GM12878 (cell line): ENCODE measurements at regions not wholly inside any gene's neighbourhood (a gene's known extent, or its start where the extent isn't known, plus 50 kb on each side); places are given as distances from the start of the nearest gene placed in this dataset.

Source experiments
- ATAC-seq: fragments of 200-7000 bp; cut with Tn5 transposase; 3 replicates; pipeline ENCODE4 v1.9.1; 2020; ENCODE audit warnings: mild to moderate bottlenecking, moderate library complexity
- BruUV-seq: library from RNA; stranded (reverse); fragments of 400-500 nt; replicated peaks from 2 replicates; lab custom pipeline; 2021; lab: Mats Ljungman, UMichigan
- CTCF ChIA-PET: fragments of 300-600 bp; sonication (Branson Sonifier 250); formaldehyde crosslinking; extraction: SDS; loops from one replicate; lab custom pipeline; 2021; ENCODE audit warnings: inconsistent platforms; lab: Yijun Ruan, JAX
- POLR2A ChIA-PET: fragments of 350-600 bp; formaldehyde crosslinking; extraction: SDS; loops from one replicate; lab custom pipeline; 2021; ENCODE audit warnings: inconsistent platforms; lab: Charles Lee
- RAD21 ChIA-PET: fragments of 300-600 bp; sonication (Branson Sonifier 250); formaldehyde crosslinking; loops from one replicate; lab custom pipeline; 2023; ENCODE audit warnings: antibody characterized with exemption; ENCODE audit not compliant: unreplicated experiment; lab: Charles Lee
- SMC1A ChIA-PET: fragments of 300-600 bp; sonication (Branson Sonifier 250); formaldehyde crosslinking; loops from one replicate; lab custom pipeline; 2023; ENCODE audit not compliant: unreplicated experiment, uncharacterized antibody; lab: Charles Lee
- DNase-seq: peaks from one replicate; pipeline ENCODE4 v3.0.0-alpha.2; 2011; ENCODE audit warnings: low read depth, low spot score
- FAIRE-seq: peaks from 3 replicates; lab custom pipeline; 2011; peaks lifted over from hg19 to GRCh38; lab: Jason Lieb, UNC
- H2AFZ ChIP-seq: 2 replicates; pipeline ENCODE4 v1.6.0; 2011; ENCODE audit warnings: low read depth, low read length, control low read depth; ENCODE audit not compliant: control insufficient read depth
- H3K27ac ChIP-seq: 2 replicates; pipeline ENCODE4 v1.5.1; 2011; ENCODE audit warnings: control low read depth; ENCODE audit not compliant: control insufficient read depth, insufficient read depth
- H3K27me3 ChIP-seq, 2 experiments: replicated peaks in 1 of 2; 2 replicates each; pipeline versions ENCODE4 v1.6.0 to v1.6.1; 2011; ENCODE audit warnings: low read length in 1 of 2; ENCODE audit not compliant: control insufficient read depth in 2 of 2, insufficient read depth in 2 of 2
- H3K36me3 ChIP-seq, 2 experiments: 2 replicates each; pipeline ENCODE4 v1.5.1; 2011; ENCODE audit warnings: low read length in 1 of 2; ENCODE audit not compliant: control insufficient read depth in 2 of 2, insufficient read depth in 2 of 2
- H3K4me1 ChIP-seq: 2 replicates; pipeline ENCODE4 v1.6.1; 2011; ENCODE audit warnings: mild to moderate bottlenecking, low read length, moderate library complexity, mixed read lengths; ENCODE audit not compliant: control insufficient read depth, insufficient read depth
- H3K4me2 ChIP-seq: 2 replicates; pipeline ENCODE4 v1.6.0; 2011; ENCODE audit warnings: control low read depth; ENCODE audit not compliant: control insufficient read depth, insufficient read depth
- H3K4me3 ChIP-seq: fragments of 200-600 bp; sonication (generic); 2 replicates; pipeline ENCODE4 v1.5.1; 2016
- H3K79me2 ChIP-seq: 2 replicates; pipeline ENCODE4 v1.6.0; 2011; ENCODE audit warnings: low read length; ENCODE audit not compliant: control insufficient read depth, insufficient read depth
- H3K9ac ChIP-seq: 2 replicates; pipeline ENCODE4 v1.8.0; 2011; ENCODE audit warnings: low read length, control low read depth, mixed read lengths; ENCODE audit not compliant: control insufficient read depth, insufficient read depth
- H3K9me3 ChIP-seq: replicated peaks from 3 replicates; pipeline ENCODE4 v1.5.1; 2011; ENCODE audit warnings: mild to moderate bottlenecking, low read length; ENCODE audit not compliant: control insufficient read depth, insufficient read depth
- H4K20me1 ChIP-seq: 2 replicates; pipeline ENCODE4 v1.6.0; 2011; ENCODE audit not compliant: control insufficient read depth, insufficient read depth
- BCL11A ChIP-seq: IDR thresholded peaks from 2 replicates; pipeline ENCODE4 v1.6.1; 2011; ENCODE audit warnings: low read depth, low read length
- CBX5 ChIP-seq: sonication (generic); IDR thresholded peaks from 2 replicates; pipeline ENCODE4 v1.6.1; 2016; ENCODE audit warnings: low read depth, moderate library complexity, mild to moderate bottlenecking, inconsistent platforms
- CREB1 ChIP-seq: IDR thresholded peaks from 2 replicates; pipeline ENCODE4 v1.6.1; 2012; ENCODE audit warnings: low read depth, mild to moderate bottlenecking, inconsistent platforms
- EP300 ChIP-seq, 2 experiments: fragments of 150-350 bp in 1 of 2; IDR thresholded peaks; 2 replicates each; pipeline ENCODE4 v1.6.1; 2011 to 2012; ENCODE audit warnings: low read depth in 2 of 2, low read length in 2 of 2, borderline replicate concordance in 1 of 2, improper control_type of control experiment in 1 of 2, inconsistent platforms in 1 of 2; ENCODE audit not compliant: control insufficient read depth in 1 of 2
- EZH2 ChIP-seq: IDR thresholded peaks from 2 replicates; pipeline ENCODE4 v1.6.1; 2012; ENCODE audit warnings: low read depth, mild to moderate bottlenecking, control low read depth, inconsistent platforms, low read length, borderline replicate concordance; ENCODE audit not compliant: control insufficient read depth
- IKZF2 ChIP-seq, 2 experiments: fragments of 450-650 bp; IDR thresholded peaks; 2 replicates each; pipeline ENCODE4 v1.6.1; 2017; ENCODE audit warnings: mild to moderate bottlenecking in 2 of 2, moderate library complexity in 2 of 2
- IRF4 ChIP-seq: IDR thresholded peaks from 2 replicates; pipeline ENCODE4 v1.6.1; 2011; ENCODE audit warnings: low read depth, low read length
- JUNB ChIP-seq: IDR thresholded peaks from 2 replicates; pipeline ENCODE4 v1.6.1; 2016; ENCODE audit warnings: antibody characterized with exemption, mild to moderate bottlenecking
- MTA2 ChIP-seq: fragments of 450-650 bp; IDR thresholded peaks from 2 replicates; pipeline ENCODE4 v1.6.1; 2016; ENCODE audit warnings: low read depth, mild to moderate bottlenecking, moderate library complexity
- MXI1 ChIP-seq: fragments of 150-350 bp; IDR thresholded peaks from 2 replicates; pipeline ENCODE4 v1.6.1; 2011; ENCODE audit warnings: low read depth, mild to moderate bottlenecking, inconsistent platforms, low read length, improper control_type of control experiment
- NBN ChIP-seq: fragments of 450-650 bp; IDR thresholded peaks from 2 replicates; pipeline ENCODE4 v1.6.1; 2016
- NFIC ChIP-seq: IDR thresholded peaks from 2 replicates; pipeline ENCODE4 v1.6.1; 2012; ENCODE audit warnings: low read depth, mild to moderate bottlenecking, inconsistent platforms, low read length, moderate library complexity
- POLR2A ChIP-seq: IDR thresholded peaks from 2 replicates; pipeline ENCODE4 v1.6.1; 2011; ENCODE audit warnings: low read depth, mild to moderate bottlenecking, low read length
- RAD21 ChIP-seq: IDR thresholded peaks from 2 replicates; pipeline ENCODE4 v1.6.1; 2011; ENCODE audit warnings: mild to moderate bottlenecking, low read depth, low read length, moderate library complexity; ENCODE audit not compliant: insufficient read depth
- RAD51 ChIP-seq: fragments of 450-650 bp; IDR thresholded peaks from 2 replicates; pipeline ENCODE4 v1.6.1; 2016; ENCODE audit warnings: moderate library complexity, mild to moderate bottlenecking, inconsistent platforms
- STAT1 ChIP-seq: fragments of 450-650 bp; conservative IDR thresholded peaks from 2 replicates; pipeline ENCODE4 v1.6.1; 2014; ENCODE audit warnings: antibody characterized with exemption, mild to moderate bottlenecking
- TBL1XR1 ChIP-seq: IDR thresholded peaks from 2 replicates; pipeline ENCODE4 v1.6.1; 2012; ENCODE audit warnings: low read depth, low read length, improper control_type of control experiment
- ZNF217 ChIP-seq: fragments of 450-650 bp; IDR thresholded peaks from 2 replicates; pipeline ENCODE4 v1.6.1; 2017; ENCODE audit warnings: antibody characterized with exemption, mild to moderate bottlenecking
- ZNF384 ChIP-seq: IDR thresholded peaks from 2 replicates; pipeline ENCODE4 v1.6.1; 2012; ENCODE audit warnings: low read depth, mild to moderate bottlenecking, low read length, improper control_type of control experiment, borderline replicate concordance
- WGBS: methylation state at CpG from one replicate; pipeline ENCODE4 v1.1.6; 2016; ENCODE audit warnings: low lambda C conversion rate; ENCODE audit not compliant: insufficient replicate concordance, insufficient coverage; ENCODE audit errors: missing lambda C conversion rate; 5-methylcytosine and 5-hydroxymethylcytosine counted together
- in situ Hi-C: fragments of 300-500 bp; cut with MboI; formaldehyde crosslinking; loops from 9 replicates; pipeline ENCODE4 v1.14.3; 2018; ENCODE audit warnings: mixed read lengths
- intact Hi-C: fragments of 100-400 bp; cut with micrococcal nuclease; formaldehyde crosslinking; loops from one replicate; pipeline ENCODE4 v1.14.2; 2022; ENCODE audit not compliant: unreplicated experiment
- TF ChIP-seq, protein P1 (sequence below): IDR thresholded peaks from 2 replicates; pipeline ENCODE4 v1.6.1; 2011; ENCODE audit warnings: borderline replicate concordance, low read depth, mild to moderate bottlenecking, moderate library complexity, mixed read lengths, low read length; ENCODE audit not compliant: insufficient read depth; ENCODE audit errors: extremely low read length
- TF ChIP-seq, protein P2 (sequence below), 3 experiments: IDR thresholded peaks in 2 of 3; conservative IDR thresholded peaks in 1 of 3; 2 replicates each; pipeline ENCODE4 v1.5.1; 2011; ENCODE audit warnings: low read depth in 3 of 3, low read length in 3 of 3, mild to moderate bottlenecking in 3 of 3, control low read depth in 2 of 3, moderate library complexity in 2 of 3, inconsistent platforms in 1 of 3, mixed read lengths in 1 of 3; ENCODE audit not compliant: control insufficient read depth in 2 of 3, insufficient read depth in 1 of 3; ENCODE audit errors: extremely low read depth in 1 of 3

DNA sequence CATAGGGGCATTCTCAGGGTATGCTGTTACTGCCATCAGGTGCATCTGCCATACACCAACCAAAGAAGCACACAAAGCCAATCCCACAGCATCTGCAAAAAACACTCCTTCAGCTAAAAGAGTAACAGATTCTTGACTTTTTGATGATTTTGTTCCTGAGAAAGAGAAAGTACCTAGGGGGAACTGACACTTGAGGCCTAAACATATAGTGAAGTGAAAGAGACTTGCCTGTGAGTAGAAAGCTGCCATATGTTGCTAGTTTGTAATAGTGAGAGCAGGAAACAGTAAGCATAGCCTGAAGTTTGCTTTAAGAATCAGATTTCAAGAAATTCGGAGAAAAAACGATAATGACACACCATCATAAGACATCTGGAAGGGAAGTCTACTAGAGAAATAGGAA is 97.9 kb upstream of the CTSC start:
- H2AFZ ChIP-seq = peak overlapping the region; percentile 52
- H3K79me2 ChIP-seq = no peaks in the 10 kb centered on the region
- TF ChIP-seq RAD21 = peak; percentile 30
- no peak for TF ChIP-seq ZNF217
- TF ChIP-seq NFIC = peak; percentile 54
- no peak; the same call in 1 of the 2 replicates for TF ChIP-seq MTA2
- TF ChIP-seq RAD51 = no peak
- 0 out of 2 replicates have a peak, but pooled peaks have one; percentile 15 for TF ChIP-seq CBX5
- TF ChIP-seq ZNF384 = peak; percentile 43; the same call in 1 of the 2 replicates
- TF ChIP-seq IKZF2 (IDR thresholded peaks at IDR 0.05) = peak; percentile 34 to 47; a peak in 2 of 4 replicates
- TF ChIP-seq BCL11A = peak; percentile 48; the same call in 1 of the 2 replicates
- TF ChIP-seq, protein P1, sequence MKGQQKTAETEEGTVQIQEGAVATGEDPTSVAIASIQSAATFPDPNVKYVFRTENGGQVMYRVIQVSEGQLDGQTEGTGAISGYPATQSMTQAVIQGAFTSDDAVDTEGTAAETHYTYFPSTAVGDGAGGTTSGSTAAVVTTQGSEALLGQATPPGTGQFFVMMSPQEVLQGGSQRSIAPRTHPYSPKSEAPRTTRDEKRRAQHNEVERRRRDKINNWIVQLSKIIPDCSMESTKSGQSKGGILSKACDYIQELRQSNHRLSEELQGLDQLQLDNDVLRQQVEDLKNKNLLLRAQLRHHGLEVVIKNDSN = no peak
- peak; percentile 88 for TF ChIP-seq IRF4
- peak; percentile 69; the same call in 1 of the 2 replicates for TF ChIP-seq TBL1XR1
- peak; percentile 35; the same call in 1 of the 2 replicates for TF ChIP-seq CREB1
- TF ChIP-seq EP300 (IDR thresholded peaks at IDR 0.05; ENCODE audit: borderline replicate concordance in 1 of 2, control insufficient read depth in 1 of 2, low read depth in 2 of 2, low read length in 2 of 2) = peak; percentile 52; a peak in 2 of 4 replicates
- TF ChIP-seq STAT1 = no peak
- TF ChIP-seq POLR2A = no peak
- TF ChIP-seq JUNB = peak; percentile 55; the same call in 1 of the 2 replicates
- no peak for TF ChIP-seq EZH2
- TF ChIP-seq MXI1 = 0 out of 2 replicates have a peak, but pooled peaks have one; percentile 35
- peak; percentile 63; the same call in 1 of the 2 replicates for TF ChIP-seq NBN
- TF ChIP-seq, protein P2, sequence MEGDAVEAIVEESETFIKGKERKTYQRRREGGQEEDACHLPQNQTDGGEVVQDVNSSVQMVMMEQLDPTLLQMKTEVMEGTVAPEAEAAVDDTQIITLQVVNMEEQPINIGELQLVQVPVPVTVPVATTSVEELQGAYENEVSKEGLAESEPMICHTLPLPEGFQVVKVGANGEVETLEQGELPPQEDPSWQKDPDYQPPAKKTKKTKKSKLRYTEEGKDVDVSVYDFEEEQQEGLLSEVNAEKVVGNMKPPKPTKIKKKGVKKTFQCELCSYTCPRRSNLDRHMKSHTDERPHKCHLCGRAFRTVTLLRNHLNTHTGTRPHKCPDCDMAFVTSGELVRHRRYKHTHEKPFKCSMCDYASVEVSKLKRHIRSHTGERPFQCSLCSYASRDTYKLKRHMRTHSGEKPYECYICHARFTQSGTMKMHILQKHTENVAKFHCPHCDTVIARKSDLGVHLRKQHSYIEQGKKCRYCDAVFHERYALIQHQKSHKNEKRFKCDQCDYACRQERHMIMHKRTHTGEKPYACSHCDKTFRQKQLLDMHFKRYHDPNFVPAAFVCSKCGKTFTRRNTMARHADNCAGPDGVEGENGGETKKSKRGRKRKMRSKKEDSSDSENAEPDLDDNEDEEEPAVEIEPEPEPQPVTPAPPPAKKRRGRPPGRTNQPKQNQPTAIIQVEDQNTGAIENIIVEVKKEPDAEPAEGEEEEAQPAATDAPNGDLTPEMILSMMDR (IDR thresholded peaks at IDR 0.05 in 2 of 3, conservative IDR thresholded peaks at IDR 0.05 in 1 of 3; ENCODE audit: control insufficient read depth in 2 of 3, extremely low read depth in 1 of 3, insufficient read depth in 1 of 3, low read depth in 3 of 3, low read length in 3 of 3) = no peak

More for the DNA sequence above, 97.9 kb upstream of the CTSC start:
- Histone ChIP-seq H3K9me3 (peaks cover 26% of the 10 kb centered on the region), H3K4me1 (peaks cover 26% of the 10 kb centered on the region), H3K9ac (peak overlapping the region; percentile 13; the same call in 1 of the 2 replicates), H3K36me3 (no peaks in the 10 kb centered on the region; a peak in 1 of 4 replicates), H3K27ac (peak overlapping the region; percentile 90), H3K4me2 (peak overlapping the region; percentile 53), H3K4me3 (no peak overlapping the region), H3K27me3 (no peaks in the 10 kb centered on the region), H4K20me1 (no peaks in the 10 kb centered on the region)
- POLR2A ChIA-PET = interaction anchor here (0.7 to 1.4 kb wide), 3 partner anchors 79 to 143 kb away, joined by 3 to 6 read pairs (median 4); no protein-coding TSS in a partner anchor
- intact Hi-C loops = loop anchor here (1.0 to 5.0 kb wide), 3 partner anchors 76 to 135 kb away; partner anchors contain the start of gene CTSC
- RAD21 ChIA-PET = interaction anchor here (0.6 to 1.9 kb wide), 7 partner anchors 56 to 134 kb away, joined by 3 to 15 read pairs (median 4); partner anchors contain the start of gene CTSC
- DNase-seq (peak; percentile 77), ATAC-seq (peak; percentile 97), FAIRE-seq (peak; percentile 97)
- in situ Hi-C loops = no loop called here
- CTCF ChIA-PET = interaction anchor here (0.6 to 3.0 kb wide), 6 partner anchors 43 to 203 kb away, joined by 3 to 13 read pairs (median 4); no protein-coding TSS in a partner anchor
- SMC1A ChIA-PET = interaction anchor here (0.9 to 3.3 kb wide), 10 partner anchors 9 to 203 kb away, joined by 3 to 13 read pairs (median 6); no protein-coding TSS in a partner anchor
- no TSS peak for BruUV-seq
- WGBS = 0% methylated on average over 2 of the region's 2 CpGs
